ENCODE measurements at regions not wholly inside any gene's neighbourhood (a gene's known extent, or its start where the extent isn't known, plus 50 kb on each side); places are given as distances from the start of the nearest gene placed in this dataset.

- no peak overlapping the region for H3K27ac ChIP-seq (ENCODE audit: insufficient read depth, low read length)
- TF ChIP-seq EZH2 (IDR thresholded peaks at IDR 0.05; ENCODE audit: low read length, missing control alignments) (no peak), CTCF (conservative IDR thresholded peaks at IDR 0.05 in 1 of 2, IDR thresholded peaks at IDR 0.05 in 1 of 2; ENCODE audit: low read depth in 1 of 2, low read length in 2 of 2) (no peak)
- H3K27me3 ChIP-seq (ENCODE audit: control insufficient read depth, insufficient read depth, low read length), result peaks cover 4% of the 10 kb centered on the region
- no peaks in the 10 kb centered on the region for H3K9me3 ChIP-seq (ENCODE audit: control insufficient read depth, insufficient read depth, low read depth, low read length)
- H3K4me1 ChIP-seq (ENCODE audit: control insufficient read depth, extremely low read depth, insufficient read depth, low read length), result no peaks in the 10 kb centered on the region
- DNase-seq (ENCODE audit: low read depth in 2 of 2), result peak in 1 of 2 donors; percentile 53
- no peaks in the 10 kb centered on the region for H3K79me2 ChIP-seq (ENCODE audit: control insufficient read depth, insufficient read depth, low read length)
- no peak overlapping the region for H3K4me2 ChIP-seq (ENCODE audit: extremely low read depth, insufficient read depth, low read length)
- H4K20me1 ChIP-seq (ENCODE audit: control insufficient read depth, extremely low read depth, insufficient read depth, low read length), result no peaks in the 10 kb centered on the region
- H3K9ac ChIP-seq (ENCODE audit: insufficient read depth, low read length), result no peak overlapping the region
- no peaks in the 10 kb centered on the region for H3K36me3 ChIP-seq (ENCODE audit: control insufficient read depth, insufficient read depth, low read length)
- no peak overlapping the region for H2AFZ ChIP-seq (ENCODE audit: low read length)
- no peak overlapping the region for H3K4me3 ChIP-seq (replicated peaks in 1 of 4; ENCODE audit: control extremely low read depth in 1 of 4, insufficient read depth in 1 of 4, low read depth in 3 of 4, low read length in 4 of 4)
Measured at GRCh38 chr17:77779711-77780539, 178.6 kb upstream of the TNRC6C start.

- H3K36me3 ChIP-seq (ENCODE audit: control insufficient read depth, insufficient read depth, low read length), result no peaks in the 10 kb centered on the region
- H3K4me2 ChIP-seq (ENCODE audit: extremely low read depth, insufficient read depth, low read length), result no peak overlapping the region
- H3K9ac ChIP-seq (ENCODE audit: insufficient read depth, low read length), result no peak overlapping the region
- no peak overlapping the region for H3K27ac ChIP-seq (ENCODE audit: insufficient read depth, low read length)
- peaks cover 4% of the 10 kb centered on the region for H3K27me3 ChIP-seq (ENCODE audit: control insufficient read depth, insufficient read depth, low read length)
- H3K9me3 ChIP-seq (ENCODE audit: control insufficient read depth, insufficient read depth, low read depth, low read length), result no peaks in the 10 kb centered on the region
- H3K4me1 ChIP-seq (ENCODE audit: control insufficient read depth, extremely low read depth, insufficient read depth, low read length), result no peaks in the 10 kb centered on the region
- no peak overlapping the region for H2AFZ ChIP-seq (ENCODE audit: low read length)
- TF ChIP-seq CTCF (conservative IDR thresholded peaks at IDR 0.05 in 1 of 2, IDR thresholded peaks at IDR 0.05 in 1 of 2; ENCODE audit: low read depth in 1 of 2, low read length in 2 of 2), result no peak
- TF ChIP-seq EZH2 (IDR thresholded peaks at IDR 0.05; ENCODE audit: low read length, missing control alignments), result no peak
- H3K4me3 ChIP-seq (replicated peaks in 1 of 4; ENCODE audit: control extremely low read depth in 1 of 4, insufficient read depth in 1 of 4, low read depth in 3 of 4, low read length in 4 of 4), result no peak overlapping the region
- no peaks in the 10 kb centered on the region for H3K79me2 ChIP-seq (ENCODE audit: control insufficient read depth, insufficient read depth, low read length)
- H4K20me1 ChIP-seq (ENCODE audit: control insufficient read depth, extremely low read depth, insufficient read depth, low read length), result no peaks in the 10 kb centered on the region
- no peak for DNase-seq (ENCODE audit: low read depth in 2 of 2)
Measured at GRCh38 chr17:77781536-77781935, 177.0 kb upstream of the TNRC6C start.

GRCh38 chr17:77782201-77782600, 176.3 kb upstream of the TNRC6C start:
- no peak overlapping the region for H3K4me3 ChIP-seq (replicated peaks in 1 of 4; ENCODE audit: control extremely low read depth in 1 of 4, insufficient read depth in 1 of 4, low read depth in 3 of 4, low read length in 4 of 4)
- no peaks in the 10 kb centered on the region for H4K20me1 ChIP-seq (ENCODE audit: control insufficient read depth, extremely low read depth, insufficient read depth, low read length)
- TF ChIP-seq EZH2 (IDR thresholded peaks at IDR 0.05; ENCODE audit: low read length, missing control alignments) (no peak), CTCF (conservative IDR thresholded peaks at IDR 0.05 in 1 of 2, IDR thresholded peaks at IDR 0.05 in 1 of 2; ENCODE audit: low read depth in 1 of 2, low read length in 2 of 2) (no peak)
- H3K36me3 ChIP-seq (ENCODE audit: control insufficient read depth, insufficient read depth, low read length), result no peaks in the 10 kb centered on the region
- no peaks in the 10 kb centered on the region for H3K9me3 ChIP-seq (ENCODE audit: control insufficient read depth, insufficient read depth, low read depth, low read length)
- H3K27me3 ChIP-seq (ENCODE audit: control insufficient read depth, insufficient read depth, low read length), result peaks cover 4% of the 10 kb centered on the region
- H2AFZ ChIP-seq (ENCODE audit: low read length), result no peak overlapping the region
- H3K9ac ChIP-seq (ENCODE audit: insufficient read depth, low read length), result no peak overlapping the region
- H3K79me2 ChIP-seq (ENCODE audit: control insufficient read depth, insufficient read depth, low read length), result no peaks in the 10 kb centered on the region
- no peak overlapping the region for H3K4me2 ChIP-seq (ENCODE audit: extremely low read depth, insufficient read depth, low read length)
- no peak for DNase-seq (ENCODE audit: low read depth in 2 of 2)
- H3K4me1 ChIP-seq (ENCODE audit: control insufficient read depth, extremely low read depth, insufficient read depth, low read length), result no peaks in the 10 kb centered on the region
- no peak overlapping the region for H3K27ac ChIP-seq (ENCODE audit: insufficient read depth, low read length)
